Endothelial cell of umbilical vein (primary cell): ENCODE measurements at regions not wholly inside any gene's neighbourhood (a gene's known extent, or its start where the extent isn't known, plus 50 kb on each side); places are given as distances from the start of the nearest gene placed in this dataset.

Experiments used
- BruUV-seq: library from RNA; stranded (reverse); fragments of 400-500 nt; replicated peaks from 2 replicates; lab custom pipeline; 2021; lab: Mats Ljungman, UMichigan
- CTCF ChIA-PET: fragments of 300-600, 350-600 bp; sonication (Branson Sonifier 250); formaldehyde crosslinking; loops from one replicate; lab custom pipeline; 2021; ENCODE audit warnings: antibody characterized with exemption, inconsistent platforms; lab: Charles Lee
- POLR2A ChIA-PET: fragments of 300-600, 350-600 bp; sonication (Branson Sonifier 250); formaldehyde crosslinking; loops from one replicate; lab custom pipeline; 2021; ENCODE audit warnings: antibody characterized with exemption, inconsistent platforms; lab: Charles Lee
- DNase-seq: peaks from one replicate; pipeline ENCODE4 v3.0.0-alpha.2; 2011; ENCODE audit warnings: low read depth, low spot score
- FAIRE-seq: peaks from 2 replicates; lab custom pipeline; 2011; peaks lifted over from hg19 to GRCh38; lab: Jason Lieb, UNC
- H2AFZ ChIP-seq: 2 replicates; pipeline ENCODE4 v1.6.0; 2012; ENCODE audit warnings: low read depth, low read length, control low read depth, inconsistent platforms
- H3K27ac ChIP-seq: 2 replicates; pipeline ENCODE4 v1.5.1; 2011; ENCODE audit warnings: low read depth, mild to moderate bottlenecking, control low read depth, low read length, moderate library complexity; ENCODE audit not compliant: insufficient read depth
- H3K27me3 ChIP-seq, 2 experiments: 2 replicates each; pipeline versions ENCODE4 v1.6.0 to v1.6.1; 2011; ENCODE audit warnings: low read length in 2 of 2, mixed read lengths in 1 of 2; ENCODE audit not compliant: control insufficient read depth in 2 of 2, insufficient read depth in 2 of 2
- H3K36me3 ChIP-seq, 2 experiments: 2 replicates in 1 of 2; 3 replicates in 1 of 2; pipeline ENCODE4 v1.5.1; 2011; ENCODE audit warnings: low read length in 2 of 2, mild to moderate bottlenecking in 1 of 2, moderate library complexity in 1 of 2; ENCODE audit not compliant: control insufficient read depth in 2 of 2, insufficient read depth in 2 of 2; ENCODE audit errors: extremely low read depth in 1 of 2
- H3K4me1 ChIP-seq: 3 replicates; pipeline ENCODE4 v1.5.1; 2011; ENCODE audit warnings: mild to moderate bottlenecking, low read length; ENCODE audit not compliant: control insufficient read depth, insufficient read depth; ENCODE audit errors: extremely low read depth
- H3K4me2 ChIP-seq: 2 replicates; pipeline ENCODE4 v1.6.1; 2011; ENCODE audit warnings: low read length, control low read depth, mixed read lengths; ENCODE audit not compliant: insufficient read depth
- H3K4me3 ChIP-seq, 3 experiments: fragments of 200-600 bp in 1 of 3; sonication (generic), shearing (Covaris generic) in 1 of 3; replicated peaks in 1 of 3; 2 replicates each; pipeline ENCODE4 v1.5.1; 2011 to 2016; ENCODE audit warnings: control low read depth in 3 of 3, low read length in 3 of 3, mild to moderate bottlenecking in 2 of 3, inconsistent platforms in 1 of 3, low read depth in 1 of 3, moderate library complexity in 1 of 3; ENCODE audit not compliant: insufficient read depth in 1 of 3
- H3K79me2 ChIP-seq: 2 replicates; pipeline ENCODE4 v1.6.0; 2012; ENCODE audit warnings: low read length, inconsistent platforms; ENCODE audit not compliant: control insufficient read depth, insufficient read depth
- H3K9ac ChIP-seq: replicated peaks from 2 replicates; pipeline ENCODE3; 2011; ENCODE audit warnings: low read length, control low read depth; ENCODE audit not compliant: insufficient read depth; ENCODE audit errors: extremely low read depth
- H3K9me1 ChIP-seq: replicated peaks from 3 replicates; pipeline ENCODE4 v1.6.0; 2011; ENCODE audit warnings: mild to moderate bottlenecking, low read length; ENCODE audit not compliant: control insufficient read depth, insufficient read depth; ENCODE audit errors: extremely low read depth
- H3K9me3 ChIP-seq: replicated peaks from 2 replicates; pipeline ENCODE4 v1.5.1; 2012; ENCODE audit warnings: low read length, inconsistent platforms; ENCODE audit not compliant: control insufficient read depth, insufficient read depth
- H4K20me1 ChIP-seq: replicated peaks from 2 replicates; pipeline ENCODE3; 2011; ENCODE audit warnings: mild to moderate bottlenecking, low read length; ENCODE audit not compliant: control insufficient read depth, insufficient read depth; ENCODE audit errors: extremely low read depth
- EZH2 ChIP-seq: IDR thresholded peaks from 2 replicates; pipeline ENCODE4 v1.6.1; 2012; ENCODE audit warnings: borderline replicate concordance, low read depth, mild to moderate bottlenecking, moderate library complexity, low read length, inconsistent platforms; ENCODE audit not compliant: severe bottlenecking
- FOS ChIP-seq: IDR thresholded peaks from 2 replicates; pipeline ENCODE4 v1.6.1; 2011; ENCODE audit warnings: mild to moderate bottlenecking, low read length, moderate library complexity, borderline replicate concordance; ENCODE audit not compliant: insufficient read depth
- GATA2 ChIP-seq: IDR thresholded peaks from 2 replicates; pipeline ENCODE4 v1.7.0; 2011; ENCODE audit warnings: low read depth, mild to moderate bottlenecking, moderate library complexity, mixed read lengths, low read length; ENCODE audit not compliant: insufficient read length, insufficient read depth
- JUN ChIP-seq: IDR thresholded peaks from 2 replicates; pipeline ENCODE4 v1.6.1; 2011; ENCODE audit warnings: borderline replicate concordance, low read depth; ENCODE audit not compliant: insufficient read length, insufficient read depth
- MAX ChIP-seq: IDR thresholded peaks from 2 replicates; pipeline ENCODE4 v1.6.1; 2011; ENCODE audit not compliant: insufficient read depth, insufficient read length
- MYC ChIP-seq: IDR thresholded peaks from one replicate; pipeline ENCODE4 v1.6.1; 2011; ENCODE audit warnings: mild to moderate bottlenecking, low read depth, low read length
- POLR2A ChIP-seq: IDR thresholded peaks from 2 replicates; pipeline ENCODE4 v1.6.1; 2012; ENCODE audit warnings: low read depth, mild to moderate bottlenecking, control low read depth, low read length
- POLR2AphosphoS5 ChIP-seq: IDR thresholded peaks from 2 replicates; pipeline ENCODE4 v1.6.1; 2012; ENCODE audit warnings: low read depth, mild to moderate bottlenecking, control low read depth, low read length, moderate library complexity; ENCODE audit not compliant: insufficient read depth
- dilution Hi-C: fragments of 300-500 bp; cut with MboI; formaldehyde crosslinking; loops from one replicate; pipeline ENCODE4 v1.15.0; 2019; ENCODE audit warnings: low sequenced_read_pairs; ENCODE audit not compliant: extremely low pct_ligation_motif_present
- intact Hi-C: fragments of 100-400 bp; cut with micrococcal nuclease; formaldehyde crosslinking; loops from one replicate; pipeline ENCODE4 v1.10.0; 2022
- TF ChIP-seq, protein P1 (sequence below), 2 donors: IDR thresholded peaks; 1 replicate in 1 of 2; 2 replicates in 1 of 2; pipeline ENCODE4 v1.5.1; 2011; ENCODE audit warnings: low read length in 2 of 2, mild to moderate bottlenecking in 2 of 2, moderate library complexity in 2 of 2, control low read depth in 1 of 2, inconsistent platforms in 1 of 2, low read depth in 1 of 2; ENCODE audit not compliant: insufficient read depth in 1 of 2; ENCODE audit errors: extremely low read depth in 1 of 2

- intact Hi-C loops (no loop called here), dilution Hi-C loops (no loop called here)
- ChIA-PET POLR2A (no interaction called here), CTCF (no interaction called here)
- TF ChIP-seq JUN (no peak), POLR2A (no peak), POLR2AphosphoS5 (no peak), MAX (no peak), MYC (no peak), GATA2 (no peak), FOS (no peak), EZH2 (no peak)
- TF ChIP-seq, protein P1, sequence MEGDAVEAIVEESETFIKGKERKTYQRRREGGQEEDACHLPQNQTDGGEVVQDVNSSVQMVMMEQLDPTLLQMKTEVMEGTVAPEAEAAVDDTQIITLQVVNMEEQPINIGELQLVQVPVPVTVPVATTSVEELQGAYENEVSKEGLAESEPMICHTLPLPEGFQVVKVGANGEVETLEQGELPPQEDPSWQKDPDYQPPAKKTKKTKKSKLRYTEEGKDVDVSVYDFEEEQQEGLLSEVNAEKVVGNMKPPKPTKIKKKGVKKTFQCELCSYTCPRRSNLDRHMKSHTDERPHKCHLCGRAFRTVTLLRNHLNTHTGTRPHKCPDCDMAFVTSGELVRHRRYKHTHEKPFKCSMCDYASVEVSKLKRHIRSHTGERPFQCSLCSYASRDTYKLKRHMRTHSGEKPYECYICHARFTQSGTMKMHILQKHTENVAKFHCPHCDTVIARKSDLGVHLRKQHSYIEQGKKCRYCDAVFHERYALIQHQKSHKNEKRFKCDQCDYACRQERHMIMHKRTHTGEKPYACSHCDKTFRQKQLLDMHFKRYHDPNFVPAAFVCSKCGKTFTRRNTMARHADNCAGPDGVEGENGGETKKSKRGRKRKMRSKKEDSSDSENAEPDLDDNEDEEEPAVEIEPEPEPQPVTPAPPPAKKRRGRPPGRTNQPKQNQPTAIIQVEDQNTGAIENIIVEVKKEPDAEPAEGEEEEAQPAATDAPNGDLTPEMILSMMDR (IDR thresholded peaks at IDR 0.05; ENCODE audit: extremely low read depth in 1 of 2, insufficient read depth in 1 of 2, low read depth in 1 of 2, low read length in 2 of 2): no peak
- Histone ChIP-seq H3K4me2 (no peak overlapping the region), H3K4me3 (no peak overlapping the region), H3K27ac (no peak overlapping the region), H3K27me3 (no peaks in the 10 kb centered on the region), H3K9me1 (no peaks in the 10 kb centered on the region), H3K9me3 (no peaks in the 10 kb centered on the region), H3K36me3 (no peaks in the 10 kb centered on the region), H3K9ac (no peak overlapping the region), H2AFZ (no peak overlapping the region), H4K20me1 (no peaks in the 10 kb centered on the region), H3K79me2 (no peaks in the 10 kb centered on the region), H3K4me1 (no peaks in the 10 kb centered on the region)
- no TSS peak for BruUV-seq
- DNase-seq: no peak
- no peak for FAIRE-seq
Observed at GRCh38 chr10:59958882-59959281, 52.5 kb upstream of the CCDC6 start.
